ENCODE measurements at regions not wholly inside any gene's neighbourhood (a gene's known extent, or its start where the extent isn't known, plus 50 kb on each side); places are given as distances from the start of the nearest gene placed in this dataset.
"Not testable (repeated sequence)": the region's sequence is repeated elsewhere in the genome, so short reads cannot be mapped to it uniquely, and the experiment has no call there.

DNA sequence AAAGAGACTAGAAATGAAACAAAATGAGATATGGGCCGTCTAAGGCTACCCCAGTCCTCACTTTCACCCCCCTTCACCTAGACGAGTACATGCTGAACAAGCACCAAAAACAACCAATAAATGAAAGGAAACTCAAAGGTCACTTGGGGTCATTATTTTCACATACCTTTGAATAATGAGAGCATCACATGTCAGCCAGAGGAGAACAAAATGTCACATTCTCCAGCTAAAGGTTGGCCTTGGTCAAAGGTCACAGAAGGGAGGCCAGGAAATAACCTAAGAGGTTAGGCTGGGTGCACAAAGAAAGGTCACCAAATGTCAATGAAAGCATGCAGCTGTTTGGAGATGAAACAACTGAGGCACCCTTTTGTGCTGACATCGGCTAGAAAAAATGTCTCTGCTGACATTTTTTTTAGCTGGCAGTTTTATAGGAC lies 288.7 kb upstream of the USP25 start:
- DNase-seq, result no peak

DNA sequence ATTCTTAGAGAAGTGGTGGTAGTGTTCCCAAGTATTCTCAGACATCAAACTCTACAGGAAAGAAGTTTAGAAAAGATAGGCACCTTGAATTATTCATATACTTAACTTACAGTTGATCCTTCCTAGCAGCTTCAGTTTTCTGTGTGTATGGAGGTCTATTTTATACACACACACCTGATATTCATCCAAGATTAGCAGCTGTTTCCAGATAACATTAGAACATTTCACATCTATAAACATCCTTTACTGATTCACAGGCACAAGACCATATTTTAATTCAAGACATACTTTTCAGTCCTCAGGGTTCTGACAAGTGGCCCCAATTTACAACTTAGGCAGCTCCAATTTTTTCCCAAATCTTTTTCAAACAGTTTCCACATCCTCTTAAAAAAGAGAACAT lies 287.8 kb upstream of the USP25 start:
- DNase-seq, result no peak

GRCh38 chr21:15442743-15443469 lies 286.9 kb upstream of the USP25 start:
- no peak for DNase-seq

- no peak for DNase-seq
These were observed 286.1 kb upstream of the USP25 start for GRCh38 chr21:15443740-15444117.

DNA sequence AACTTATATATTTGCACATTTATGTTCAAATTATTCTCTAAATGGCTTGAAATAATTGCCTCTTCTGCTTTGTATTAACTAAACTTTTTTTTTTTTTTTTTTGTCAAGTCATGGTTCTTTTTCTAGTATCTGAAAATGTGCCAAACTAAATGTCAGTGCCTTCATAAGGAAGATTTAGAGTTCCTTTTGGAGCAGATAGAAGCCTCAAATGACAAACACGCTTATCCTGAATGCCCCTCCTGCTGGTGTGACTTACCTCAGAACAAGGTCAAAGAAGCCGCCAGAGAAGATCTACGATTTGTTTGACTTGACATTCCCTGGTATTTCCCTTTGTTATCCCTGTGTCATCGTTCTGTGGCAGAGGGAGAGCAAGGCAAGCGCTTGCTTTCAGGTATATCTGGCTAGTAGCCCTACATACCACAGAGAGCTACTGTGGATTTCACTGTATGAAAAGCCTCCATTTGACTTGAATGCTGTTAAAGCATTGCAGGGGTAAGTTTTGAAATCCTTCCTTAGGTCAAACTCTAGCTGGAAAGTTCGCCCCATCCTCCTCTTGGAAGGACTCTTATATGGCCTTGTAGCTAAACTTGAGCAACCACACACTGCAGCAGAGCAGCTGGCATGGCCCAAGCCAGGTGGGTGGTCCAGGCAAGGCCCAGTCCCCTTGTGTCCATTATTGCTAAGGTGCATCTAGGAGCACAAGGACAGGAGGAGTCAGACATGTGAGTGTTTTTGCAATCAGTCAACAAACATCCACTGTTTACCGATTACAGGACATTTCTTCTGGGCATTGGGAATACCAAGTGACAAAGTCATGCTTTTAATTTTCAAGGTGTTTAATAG lies 285.4 kb upstream of the USP25 start:
- DNase-seq, result no peak

GRCh38 chr21:15445327-15445726 lies 284.5 kb upstream of the USP25 start:
- DNase-seq, result no peak

DNA sequence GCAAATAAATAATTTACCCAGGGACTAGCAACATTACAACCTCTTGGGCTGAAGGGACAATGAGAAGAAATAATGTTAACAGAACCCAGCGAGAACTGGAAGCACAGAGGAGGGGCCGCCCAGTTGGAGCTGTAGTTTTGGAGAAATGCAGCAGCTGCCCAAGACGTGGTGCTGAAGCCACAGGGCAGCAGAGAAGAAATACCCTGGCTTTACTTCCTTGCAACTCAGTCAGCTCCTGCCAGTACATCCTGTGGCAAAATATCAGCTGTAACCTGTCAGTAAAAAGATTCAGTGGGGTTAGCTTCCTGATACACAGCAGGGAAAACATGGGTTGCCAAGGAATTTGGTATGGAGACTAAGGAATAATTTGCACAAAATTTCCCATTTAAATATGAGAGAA lies 283.6 kb upstream of the USP25 start:
- DNase-seq, result no peak

- no peak for DNase-seq
These were observed 280.2 kb upstream of the USP25 start for GRCh38 chr21:15449556-15449955.

GRCh38 chr21:15453261-15453660 lies 276.5 kb upstream of the USP25 start:
- no peak for DNase-seq

- DNase-seq, result not testable (repeated sequence)
These were observed 276.0 kb upstream of the USP25 start for GRCh38 chr21:15453785-15454184.

- not testable (repeated sequence) for DNase-seq
These were observed 274.9 kb upstream of the USP25 start for GRCh38 chr21:15454931-15455330.

DNA sequence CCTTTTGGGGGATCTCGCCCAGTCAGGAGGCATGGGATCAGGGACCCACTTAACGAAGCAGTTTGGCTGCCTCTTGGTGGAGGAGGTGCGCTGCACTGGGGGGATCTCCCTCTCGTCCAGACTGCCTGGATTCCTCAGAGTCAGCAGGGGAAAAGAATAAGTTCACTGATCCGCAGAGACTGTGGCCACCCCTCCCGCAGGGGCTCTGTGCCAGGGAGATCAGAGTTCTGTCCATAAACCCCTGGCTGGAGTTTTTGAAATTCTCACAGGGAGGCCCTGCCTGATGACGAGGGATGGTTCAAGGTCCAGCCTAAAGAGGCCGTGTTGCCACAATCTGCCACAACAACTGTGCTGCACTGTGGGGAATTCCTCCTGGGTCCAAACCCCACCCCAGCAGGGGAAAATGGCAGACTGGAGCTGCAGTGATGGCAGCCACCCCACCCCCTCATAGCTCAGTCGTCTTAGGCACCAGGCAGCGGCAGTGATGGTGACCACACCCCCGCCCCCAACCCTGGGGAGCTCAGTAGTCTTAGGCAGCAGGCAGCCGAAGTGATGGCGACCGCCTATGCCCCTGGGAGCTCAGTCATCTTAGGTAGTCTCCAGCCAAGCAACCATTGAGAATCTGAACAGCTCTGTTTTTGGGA lies 273.8 kb upstream of the USP25 start:
- DNase-seq, result no peak

DNA sequence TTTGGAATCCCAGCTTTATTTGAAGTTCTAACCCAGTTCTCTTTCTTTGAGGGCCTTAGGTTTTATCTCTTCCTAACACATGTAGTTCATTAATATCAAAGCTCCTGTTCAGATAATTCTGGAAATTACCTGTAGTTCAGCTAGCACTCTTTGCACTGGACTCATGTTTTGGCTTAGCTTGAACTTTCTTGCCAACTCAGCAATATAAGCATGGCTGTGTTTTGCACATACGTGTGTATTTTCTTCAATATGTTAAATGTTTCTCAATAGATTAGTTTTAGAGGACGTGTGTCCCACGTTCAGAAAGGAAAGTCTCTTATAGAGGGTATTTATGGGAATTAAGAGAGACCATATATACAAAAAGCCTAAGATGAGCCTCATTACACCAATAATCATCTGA lies 271.8 kb upstream of the USP25 start:
- DNase-seq, result no peak

- DNase-seq, result no peak
These were observed 267.7 kb upstream of the USP25 start for GRCh38 chr21:15462092-15462491.

DNA sequence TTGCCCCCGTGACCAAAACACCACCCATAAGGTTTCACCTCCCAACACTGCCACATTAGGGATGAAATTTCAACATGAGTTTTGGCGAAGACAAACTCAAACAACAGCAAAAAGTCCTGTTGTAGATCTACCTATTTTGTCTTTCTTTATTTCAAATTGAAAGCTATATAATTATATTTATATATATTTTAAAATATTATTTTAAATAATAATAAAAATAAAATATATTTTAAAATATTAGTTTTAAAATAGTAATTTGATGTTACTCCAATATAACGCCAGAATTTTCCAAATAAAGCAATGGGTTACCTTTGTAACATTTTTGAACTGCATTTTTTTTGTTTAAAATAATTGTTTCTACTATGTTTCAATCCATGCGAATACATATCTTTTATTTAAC lies 263.5 kb upstream of the USP25 start:
- no peak for DNase-seq

- DNase-seq, result no peak
These were observed 261.4 kb upstream of the USP25 start for GRCh38 chr21:15468368-15468767.

- no peak for DNase-seq
These were observed 257.4 kb upstream of the USP25 start for GRCh38 chr21:15472108-15473040.

DNA sequence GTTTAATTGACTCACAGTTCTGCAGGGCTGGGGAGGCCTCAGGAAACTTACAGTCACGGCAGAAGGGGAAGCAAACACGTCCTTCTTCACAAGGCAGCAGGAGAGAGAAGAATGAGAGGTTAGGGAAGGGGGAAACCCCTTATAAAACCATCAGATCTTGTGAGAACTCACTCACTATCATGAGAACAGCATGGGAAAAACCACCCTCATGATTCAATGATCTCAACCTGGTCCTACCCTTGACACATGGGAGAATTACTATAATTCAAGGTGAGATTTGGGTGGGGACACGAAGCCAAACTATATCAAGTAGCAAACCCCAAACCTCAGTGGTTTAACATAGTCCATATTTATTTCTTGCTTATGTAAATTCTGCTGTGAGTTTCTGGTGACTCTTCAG lies 252.0 kb upstream of the USP25 start:
- DNase-seq, result not testable (repeated sequence)

GRCh38 chr21:15480160-15480559 lies 249.6 kb upstream of the USP25 start:
- DNase-seq, result no peak

DNA sequence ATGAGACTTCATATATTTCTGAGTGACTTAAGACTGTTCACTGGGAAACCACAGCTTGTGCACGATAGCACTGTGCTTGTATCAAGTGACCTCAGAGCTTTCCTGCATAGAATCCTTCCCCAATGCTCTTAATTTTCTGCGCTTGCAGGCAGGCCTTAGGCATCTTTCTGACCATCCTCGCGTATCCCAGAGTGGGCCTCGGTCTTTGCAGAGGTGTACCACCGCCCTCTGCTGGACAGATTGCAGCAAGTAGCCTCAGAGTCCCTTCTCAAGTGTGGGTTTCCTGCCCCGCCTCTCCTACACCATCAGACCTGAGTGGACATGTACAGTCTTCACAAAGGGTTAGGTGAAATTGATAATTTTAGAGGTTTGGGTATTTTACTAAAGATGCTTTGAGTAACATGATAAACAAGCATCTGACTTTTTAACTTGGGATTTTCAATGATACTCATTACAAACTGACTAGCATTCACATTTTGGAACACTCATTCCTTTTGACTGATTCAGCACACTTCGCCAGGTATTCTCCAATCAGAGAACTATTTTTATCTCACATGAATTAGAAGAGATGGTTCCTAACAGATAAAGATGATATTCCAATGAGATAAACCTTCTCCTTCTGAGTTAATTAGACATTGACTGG lies 246.5 kb upstream of the USP25 start:
- DNase-seq, result peak; percentile 72

DNA sequence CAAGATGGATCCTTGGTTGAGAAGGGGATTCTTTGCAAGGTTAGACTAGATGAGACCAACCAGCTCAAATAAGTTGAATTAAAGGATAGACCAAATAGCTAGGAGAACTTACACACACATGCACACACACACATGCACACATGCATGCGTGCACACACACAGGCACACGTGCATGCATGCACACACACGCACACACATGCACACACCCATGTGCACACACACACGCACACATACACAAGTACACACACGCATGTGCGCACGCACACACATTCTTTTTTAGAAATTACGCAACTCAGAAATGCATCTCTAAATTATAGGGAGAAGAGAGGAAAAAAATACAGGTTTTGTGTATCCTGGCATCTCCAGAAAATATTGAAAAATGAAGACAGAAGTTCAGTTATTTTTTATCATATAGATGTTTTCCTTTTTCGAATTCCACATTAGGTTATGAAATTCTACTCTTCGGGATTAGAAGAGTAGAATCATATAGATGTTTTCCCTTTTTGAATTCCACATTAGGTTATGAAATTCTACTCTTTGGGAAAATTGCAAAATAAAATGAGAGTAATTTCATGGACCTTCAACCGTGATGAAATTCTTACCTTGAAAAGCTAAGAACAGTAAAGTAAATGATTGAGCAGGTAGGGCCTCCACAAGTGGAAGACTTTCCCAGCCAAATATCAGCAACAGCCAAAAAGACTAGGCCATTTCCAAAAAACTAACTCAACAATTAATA lies 243.2 kb upstream of the USP25 start:
- DNase-seq, result no peak

- DNase-seq, result no peak
These were observed 242.6 kb upstream of the USP25 start for GRCh38 chr21:15487196-15487550.
